Panc1 (cell line): ENCODE measurements at regions not wholly inside any gene's neighbourhood (a gene's known extent, or its start where the extent isn't known, plus 50 kb on each side); places are given as distances from the start of the nearest gene placed in this dataset.

Source experiments
- ATAC-seq: fragments of 200-7000 bp; cut with Tn5 transposase; 2 replicates; pipeline ENCODE4 v1.9.1; 2020; ENCODE audit warnings: mild to moderate bottlenecking, moderate library complexity
- BruUV-seq: library from RNA; stranded (reverse); fragments of 400-500 nt; replicated peaks from 2 replicates; lab custom pipeline; 2021; lab: Mats Ljungman, UMichigan
- CTCF ChIA-PET: fragments of 300-600 bp; sonication (Branson Sonifier 250); formaldehyde crosslinking; loops from one replicate; lab custom pipeline; 2022; ENCODE audit warnings: antibody characterized with exemption; lab: Charles Lee
- POLR2A ChIA-PET: fragments of 300-600 bp; sonication (Branson Sonifier 250); formaldehyde crosslinking; loops from one replicate; lab custom pipeline; 2022; ENCODE audit warnings: antibody characterized with exemption; lab: Charles Lee
- DNase-seq: peaks from one replicate; pipeline ENCODE4 v3.0.0-alpha.2; 2010; ENCODE audit warnings: low read depth, low spot score
- H3K27ac ChIP-seq: 2 replicates; pipeline ENCODE4 v1.5.1; 2011; ENCODE audit warnings: mild to moderate bottlenecking, low read length, inconsistent platforms
- H3K27me3 ChIP-seq: fragments of 200-500 bp; sonication (Bioruptor generic); 2 replicates; pipeline ENCODE4 v1.6.0; 2014; ENCODE audit warnings: low read length, inconsistent platforms; ENCODE audit not compliant: control insufficient read depth, insufficient read depth
- H3K36me3 ChIP-seq: fragments of 200-500 bp; sonication (Bioruptor generic); 2 replicates; pipeline ENCODE4 v1.5.1; 2014; ENCODE audit warnings: inconsistent platforms, mild to moderate bottlenecking, low read length, moderate library complexity; ENCODE audit not compliant: control insufficient read depth, insufficient read depth
- H3K4me1 ChIP-seq: 2 replicates; pipeline ENCODE4 v1.5.1; 2011; ENCODE audit warnings: inconsistent platforms, mild to moderate bottlenecking, low read length, moderate library complexity; ENCODE audit not compliant: control insufficient read depth, insufficient read depth
- H3K4me3 ChIP-seq, 2 experiments: 2 replicates each; pipeline ENCODE4 v1.5.1; 2011 to 2012; ENCODE audit warnings: low read depth in 2 of 2, low read length in 2 of 2, mild to moderate bottlenecking in 2 of 2, inconsistent platforms in 1 of 2, moderate library complexity in 1 of 2
- H3K9me3 ChIP-seq: fragments of 200-500 bp; sonication (Bioruptor generic); 2 replicates; pipeline ENCODE4 v1.5.1; 2014; ENCODE audit warnings: low read depth, mild to moderate bottlenecking, inconsistent platforms, low read length, moderate library complexity; ENCODE audit not compliant: control insufficient read depth, insufficient read depth
- POLR2AphosphoS5 ChIP-seq: IDR thresholded peaks from 2 replicates; pipeline ENCODE4 v1.6.1; 2012; ENCODE audit warnings: mild to moderate bottlenecking, low read depth, low read length, moderate library complexity
- SIN3A ChIP-seq: IDR thresholded peaks from 2 replicates; pipeline ENCODE4 v1.6.1; 2012; ENCODE audit warnings: low read depth, mild to moderate bottlenecking, low read length, moderate library complexity, borderline replicate concordance; ENCODE audit not compliant: insufficient read depth
- TCF7L2 ChIP-seq: IDR thresholded peaks from 2 replicates; pipeline ENCODE4 v1.6.1; 2011; ENCODE audit warnings: mild to moderate bottlenecking, low read depth, low read length, inconsistent platforms
- in situ Hi-C: cut with HindIII; loops from 2 replicates; pipeline ENCODE4 v1.10.0; 2016; ENCODE audit warnings: low sequenced_read_pairs, low pct_unique_long_range_greater_than_20kb
- intact Hi-C: fragments of 100-400 bp; cut with micrococcal nuclease; formaldehyde crosslinking; loops from one replicate; pipeline ENCODE4 v1.10.0; 2022; ENCODE audit not compliant: unreplicated experiment
- TF ChIP-seq, protein P1 (sequence below), 2 experiments: IDR thresholded peaks; 2 replicates each; pipeline ENCODE4 v1.6.1; 2011 to 2012; ENCODE audit warnings: low read depth in 2 of 2, control low read depth in 1 of 2, low read length in 1 of 2, mild to moderate bottlenecking in 1 of 2, moderate library complexity in 1 of 2; ENCODE audit not compliant: insufficient read depth in 1 of 2
- TF ChIP-seq, protein P2 (sequence below): fragments of 450-650 bp; IDR thresholded peaks from 2 replicates; pipeline ENCODE4 v1.5.1; 2017; ENCODE audit warnings: mild to moderate bottlenecking

DNA sequence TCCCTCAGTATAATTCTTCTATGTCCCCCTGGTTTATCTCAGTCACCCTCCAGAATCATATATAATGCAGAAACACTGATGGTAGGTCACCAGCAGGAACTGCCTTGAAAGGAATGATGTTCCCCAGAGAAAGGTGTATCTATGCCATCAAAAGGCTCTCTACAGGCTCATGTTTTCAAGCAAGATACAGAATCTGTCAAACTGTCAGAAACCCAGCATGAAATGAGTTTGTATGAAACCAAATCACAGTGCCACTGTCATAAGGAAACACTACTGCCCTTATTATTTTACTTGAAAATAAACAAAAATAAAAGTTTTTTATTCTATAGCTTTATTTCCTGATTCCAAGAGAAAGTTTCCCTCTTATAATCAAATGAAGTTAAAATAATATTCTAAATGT lies 1064.5 kb upstream of the DDX18 start:
- ChIA-PET CTCF (no interaction called here), POLR2A (interaction anchor here (0.5 kb wide), 1 partner anchor 226 kb away, joined by 3 read pairs; no protein-coding TSS in a partner anchor)
- Histone ChIP-seq H3K9me3 (no peaks in the 10 kb centered on the region), H3K36me3 (no peaks in the 10 kb centered on the region), H3K27ac (no peak overlapping the region), H3K4me3 (no peak overlapping the region), H3K27me3 (no peaks in the 10 kb centered on the region), H3K4me1 (no peaks in the 10 kb centered on the region)
- TF ChIP-seq, protein P1, sequence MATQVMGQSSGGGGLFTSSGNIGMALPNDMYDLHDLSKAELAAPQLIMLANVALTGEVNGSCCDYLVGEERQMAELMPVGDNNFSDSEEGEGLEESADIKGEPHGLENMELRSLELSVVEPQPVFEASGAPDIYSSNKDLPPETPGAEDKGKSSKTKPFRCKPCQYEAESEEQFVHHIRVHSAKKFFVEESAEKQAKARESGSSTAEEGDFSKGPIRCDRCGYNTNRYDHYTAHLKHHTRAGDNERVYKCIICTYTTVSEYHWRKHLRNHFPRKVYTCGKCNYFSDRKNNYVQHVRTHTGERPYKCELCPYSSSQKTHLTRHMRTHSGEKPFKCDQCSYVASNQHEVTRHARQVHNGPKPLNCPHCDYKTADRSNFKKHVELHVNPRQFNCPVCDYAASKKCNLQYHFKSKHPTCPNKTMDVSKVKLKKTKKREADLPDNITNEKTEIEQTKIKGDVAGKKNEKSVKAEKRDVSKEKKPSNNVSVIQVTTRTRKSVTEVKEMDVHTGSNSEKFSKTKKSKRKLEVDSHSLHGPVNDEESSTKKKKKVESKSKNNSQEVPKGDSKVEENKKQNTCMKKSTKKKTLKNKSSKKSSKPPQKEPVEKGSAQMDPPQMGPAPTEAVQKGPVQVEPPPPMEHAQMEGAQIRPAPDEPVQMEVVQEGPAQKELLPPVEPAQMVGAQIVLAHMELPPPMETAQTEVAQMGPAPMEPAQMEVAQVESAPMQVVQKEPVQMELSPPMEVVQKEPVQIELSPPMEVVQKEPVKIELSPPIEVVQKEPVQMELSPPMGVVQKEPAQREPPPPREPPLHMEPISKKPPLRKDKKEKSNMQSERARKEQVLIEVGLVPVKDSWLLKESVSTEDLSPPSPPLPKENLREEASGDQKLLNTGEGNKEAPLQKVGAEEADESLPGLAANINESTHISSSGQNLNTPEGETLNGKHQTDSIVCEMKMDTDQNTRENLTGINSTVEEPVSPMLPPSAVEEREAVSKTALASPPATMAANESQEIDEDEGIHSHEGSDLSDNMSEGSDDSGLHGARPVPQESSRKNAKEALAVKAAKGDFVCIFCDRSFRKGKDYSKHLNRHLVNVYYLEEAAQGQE (IDR thresholded peaks at IDR 0.05; ENCODE audit: insufficient read depth in 1 of 2, low read depth in 2 of 2, low read length in 1 of 2) = no peak
- no peak for TF ChIP-seq TCF7L2
- no peak for TF ChIP-seq POLR2AphosphoS5
- TF ChIP-seq SIN3A = no peak
- TF ChIP-seq, protein P2, sequence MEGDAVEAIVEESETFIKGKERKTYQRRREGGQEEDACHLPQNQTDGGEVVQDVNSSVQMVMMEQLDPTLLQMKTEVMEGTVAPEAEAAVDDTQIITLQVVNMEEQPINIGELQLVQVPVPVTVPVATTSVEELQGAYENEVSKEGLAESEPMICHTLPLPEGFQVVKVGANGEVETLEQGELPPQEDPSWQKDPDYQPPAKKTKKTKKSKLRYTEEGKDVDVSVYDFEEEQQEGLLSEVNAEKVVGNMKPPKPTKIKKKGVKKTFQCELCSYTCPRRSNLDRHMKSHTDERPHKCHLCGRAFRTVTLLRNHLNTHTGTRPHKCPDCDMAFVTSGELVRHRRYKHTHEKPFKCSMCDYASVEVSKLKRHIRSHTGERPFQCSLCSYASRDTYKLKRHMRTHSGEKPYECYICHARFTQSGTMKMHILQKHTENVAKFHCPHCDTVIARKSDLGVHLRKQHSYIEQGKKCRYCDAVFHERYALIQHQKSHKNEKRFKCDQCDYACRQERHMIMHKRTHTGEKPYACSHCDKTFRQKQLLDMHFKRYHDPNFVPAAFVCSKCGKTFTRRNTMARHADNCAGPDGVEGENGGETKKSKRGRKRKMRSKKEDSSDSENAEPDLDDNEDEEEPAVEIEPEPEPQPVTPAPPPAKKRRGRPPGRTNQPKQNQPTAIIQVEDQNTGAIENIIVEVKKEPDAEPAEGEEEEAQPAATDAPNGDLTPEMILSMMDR = no peak
- BruUV-seq = no TSS peak
- ATAC-seq = no peak
- intact Hi-C loops = no loop called here
- in situ Hi-C loops = no loop called here
- no peak for DNase-seq

DNA sequence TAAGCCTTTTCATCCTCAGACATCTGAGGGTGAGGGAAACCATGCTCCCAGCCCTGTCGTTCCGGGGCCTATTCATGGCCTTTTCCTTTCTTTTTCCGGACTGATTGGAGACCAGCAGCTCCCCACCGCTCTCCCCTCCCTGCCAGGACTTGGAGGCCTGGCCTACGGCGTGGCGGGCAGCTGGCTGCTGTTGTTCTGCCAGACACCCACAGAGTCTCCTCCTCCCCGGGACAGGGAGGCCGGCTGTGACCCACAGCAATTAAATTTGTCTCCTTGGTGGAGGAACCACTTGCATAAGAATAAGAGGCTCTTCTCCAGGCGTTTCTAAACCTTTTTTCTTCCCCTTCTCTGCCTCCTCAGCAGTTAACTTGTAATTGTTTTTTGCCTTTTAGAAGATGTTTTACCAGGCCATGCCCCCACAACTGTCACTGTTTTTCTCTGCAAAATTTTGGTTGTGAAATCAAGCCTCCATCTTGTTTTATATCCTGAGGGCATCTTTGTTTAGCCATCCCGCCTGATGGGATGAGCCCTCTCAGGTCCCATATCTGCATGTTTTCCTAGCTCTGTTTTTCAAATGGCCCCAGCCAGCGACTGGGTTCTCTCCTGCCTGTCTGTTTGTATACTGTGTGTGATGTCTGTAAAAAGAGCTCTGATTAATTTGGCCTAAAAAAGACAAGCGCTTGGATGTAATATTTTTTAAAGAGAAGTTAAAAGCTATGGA lies 1060.0 kb upstream of the DDX18 start:
- ATAC-seq (no peak), DNase-seq (no peak)
- Histone ChIP-seq H3K4me3 (no peak overlapping the region), H3K9me3 (no peaks in the 10 kb centered on the region), H3K27ac (no peak overlapping the region), H3K36me3 (no peaks in the 10 kb centered on the region), H3K27me3 (no peaks in the 10 kb centered on the region), H3K4me1 (no peaks in the 10 kb centered on the region)
- intact Hi-C loops (no loop called here), in situ Hi-C loops (no loop called here)
- CTCF ChIA-PET = no interaction called here
- POLR2A ChIA-PET = no interaction called here
- BruUV-seq = no TSS peak
- TF ChIP-seq SIN3A = no peak
- TF ChIP-seq, protein P1 (IDR thresholded peaks at IDR 0.05; ENCODE audit: insufficient read depth in 1 of 2, low read depth in 2 of 2, low read length in 1 of 2) = no peak
- TF ChIP-seq, protein P2 = no peak
- no peak for TF ChIP-seq TCF7L2
- TF ChIP-seq POLR2AphosphoS5 = no peak
